ENCODE measurements at regions not wholly inside any gene's neighbourhood (a gene's known extent, or its start where the extent isn't known, plus 50 kb on each side); places are given as distances from the start of the nearest gene placed in this dataset.

DNA sequence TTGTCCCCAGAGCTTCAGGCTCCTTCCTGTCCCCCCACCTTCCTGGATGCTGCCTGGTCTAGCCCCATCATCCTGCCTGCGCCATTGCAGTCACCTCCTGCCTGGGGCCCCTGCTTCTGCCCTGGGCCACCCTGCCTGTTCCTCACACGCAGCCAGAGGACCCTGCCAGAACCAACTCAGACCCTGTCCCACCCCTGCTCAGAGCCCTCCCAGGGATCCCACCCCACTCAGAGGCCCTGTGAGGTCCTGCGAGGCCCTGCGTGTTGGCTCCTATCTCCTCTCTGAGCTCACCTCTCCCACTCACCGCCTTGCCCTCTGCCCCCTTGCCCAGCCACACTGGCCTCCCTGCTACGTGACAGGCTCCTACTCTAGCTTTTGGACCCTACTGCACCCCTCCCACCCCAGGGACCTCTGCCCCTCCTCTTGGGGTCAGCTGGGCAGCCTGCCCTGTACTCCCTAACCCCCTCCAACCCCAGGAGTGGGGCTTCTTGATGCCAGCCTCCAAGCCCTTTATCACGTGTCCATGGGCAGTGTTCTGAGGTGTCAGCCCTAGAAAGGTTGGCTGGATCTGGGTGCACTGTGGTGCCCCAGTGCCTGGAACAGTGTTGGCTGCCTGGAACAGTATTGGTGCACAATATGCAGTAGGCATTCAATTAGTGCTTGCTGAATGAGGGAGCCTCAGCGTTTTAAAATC, 68.3 kb downstream of the CEBPB start:
- Histone ChIP-seq H3K9ac (ENCODE audit: low read depth, low read length, poor library complexity) (no peak overlapping the region), H3K4me3 (ENCODE audit: low read length in 2 of 2) (no peak overlapping the region), H3K27ac (replicated peaks; ENCODE audit: low read length) (no peak overlapping the region), H2BK5ac (ENCODE audit: low read length) (no peak overlapping the region), H3K23ac (ENCODE audit: low read depth, low read length, poor library complexity) (no peak overlapping the region), H3K18ac (ENCODE audit: low read length) (peak overlapping the region; percentile 79), H3K36me3 (replicated peaks in 1 of 2; ENCODE audit: control insufficient read depth in 2 of 2, insufficient read depth in 2 of 2, low read length in 2 of 2) (no peaks in the 10 kb centered on the region), H2AFZ (ENCODE audit: low read length) (no peak overlapping the region), H4K91ac (ENCODE audit: low read depth, low read length, poor library complexity) (no peak overlapping the region), H3K4me2 (ENCODE audit: insufficient read depth, low read length, poor library complexity, severe bottlenecking) (no peak overlapping the region), H2BK120ac (ENCODE audit: low read depth, low read length) (no peak overlapping the region), H3K14ac (ENCODE audit: low read length) (no peak overlapping the region), H3K4ac (ENCODE audit: low read length) (no peak overlapping the region), H3K79me1 (ENCODE audit: low read depth, low read length) (no peaks in the 10 kb centered on the region), H2AK5ac (ENCODE audit: low read depth, low read length) (peak overlapping the region; percentile 66), H3K27me3 (ENCODE audit: control insufficient read depth in 3 of 3, insufficient read depth in 3 of 3, low read depth in 1 of 3, low read length in 3 of 3) (peaks cover 0 to 3% (median 0%) of the 10 kb centered on the region in 3 experiments), H3K9me3 (replicated peaks in 1 of 2; ENCODE audit: control insufficient read depth in 2 of 2, insufficient read depth in 1 of 2, low read depth in 1 of 2, low read length in 2 of 2) (no peaks in the 10 kb centered on the region), H2BK15ac (ENCODE audit: low read length) (peak overlapping the region; percentile 61), H3K4me1 (ENCODE audit: control insufficient read depth in 2 of 2, insufficient read depth in 1 of 2, low read depth in 1 of 2, low read length in 2 of 2) (no peaks in the 10 kb centered on the region), H2BK12ac (ENCODE audit: low read length) (no peak overlapping the region), H4K8ac (ENCODE audit: low read depth, low read length) (no peak overlapping the region)
- no peak for DNase-seq (ENCODE audit: low spot score)
- WGBS, 2 donors (ENCODE audit: extremely low coverage in 2 of 2, insufficient read length in 2 of 2, insufficient replicate concordance in 1 of 2): no CpG with 5 or more reads among the region's 8 CpGs

DNA sequence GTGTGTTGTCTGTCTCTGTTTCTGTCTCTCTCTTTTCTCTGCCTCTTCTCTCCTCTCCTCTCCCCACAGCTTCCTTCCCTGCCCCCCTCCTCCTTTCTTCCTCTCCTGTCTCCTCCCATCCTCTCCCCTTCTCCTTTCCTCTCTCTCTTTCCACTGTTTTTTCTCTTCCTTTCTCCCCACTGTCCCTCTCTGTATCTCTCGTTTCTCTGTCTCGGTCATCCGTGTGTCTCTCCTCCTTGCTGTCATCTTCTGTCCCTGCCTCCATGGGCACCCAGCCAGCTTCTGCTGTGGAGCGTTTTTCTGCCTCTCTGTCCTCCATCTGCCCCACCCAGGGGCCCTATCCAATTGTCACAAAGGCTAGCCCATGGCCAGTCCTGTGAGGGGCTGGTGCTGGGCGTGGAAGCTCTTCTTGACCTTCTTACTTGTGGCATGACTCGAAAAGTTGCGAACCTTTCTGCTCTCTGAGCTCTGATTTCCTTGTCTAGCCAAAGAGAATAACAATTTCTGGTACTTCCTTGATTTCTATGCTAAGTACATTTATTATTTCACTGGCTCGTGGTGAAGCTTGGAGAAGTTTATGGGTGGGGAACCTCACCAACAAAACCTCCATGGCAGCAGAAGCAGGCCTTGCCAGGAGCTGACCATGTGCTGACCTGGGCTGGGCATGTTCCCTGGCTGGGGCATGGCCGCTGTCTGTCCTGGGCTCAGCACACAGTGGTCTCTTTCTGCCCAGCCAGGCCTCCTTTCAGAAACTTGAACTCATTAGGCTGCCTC, 69.3 kb downstream of the CEBPB start:
- H4K91ac ChIP-seq (ENCODE audit: low read depth, low read length, poor library complexity): no peak overlapping the region

DNA sequence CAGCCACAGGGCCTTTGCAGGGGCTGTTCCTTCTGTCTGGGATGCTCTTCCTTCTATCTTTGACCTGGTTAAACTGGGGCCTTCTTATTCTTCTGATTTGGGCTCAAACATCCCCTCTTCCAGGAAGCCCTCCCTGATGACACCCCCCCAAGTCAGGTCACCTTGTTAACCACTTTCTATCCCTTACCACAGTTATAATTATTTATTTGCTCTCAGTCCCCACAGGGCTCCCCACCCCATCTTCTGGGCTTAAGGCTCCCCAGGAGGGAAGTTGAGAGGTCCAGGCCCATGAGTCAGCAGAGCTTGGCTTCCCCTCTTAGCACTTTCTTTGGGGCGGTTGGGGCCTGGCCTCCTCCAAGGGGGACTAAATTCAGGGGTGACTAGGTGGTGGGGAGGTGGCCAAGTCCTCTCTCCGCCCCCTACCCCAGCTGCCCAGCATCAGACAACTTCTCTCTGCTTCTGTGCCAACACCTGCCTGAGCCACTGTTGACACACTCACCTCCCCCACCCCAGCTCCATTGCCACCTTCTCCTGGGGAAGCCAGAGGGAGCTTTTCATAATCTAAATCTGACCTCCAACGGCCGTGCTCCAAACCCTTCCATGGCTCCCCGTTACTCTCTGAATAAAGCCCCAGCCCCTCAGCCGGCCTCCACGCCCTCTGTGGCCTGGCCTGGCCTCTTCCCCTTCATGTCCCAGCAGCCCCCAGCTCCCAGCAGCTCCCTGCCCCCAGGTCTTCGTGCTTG, 70.0 kb downstream of the CEBPB start:
- no peak overlapping the region for H2AFZ ChIP-seq (ENCODE audit: low read length)
- no peaks in the 10 kb centered on the region for H3K36me3 ChIP-seq (replicated peaks in 1 of 2; ENCODE audit: control insufficient read depth in 2 of 2, insufficient read depth in 2 of 2, low read length in 2 of 2)
- H2BK12ac ChIP-seq (ENCODE audit: low read length): no peak overlapping the region
- H4K91ac ChIP-seq (ENCODE audit: low read depth, low read length, poor library complexity): no peak overlapping the region
- H4K8ac ChIP-seq (ENCODE audit: low read depth, low read length): no peak overlapping the region
- no peak for DNase-seq (ENCODE audit: low spot score)
- no peak overlapping the region for H3K9ac ChIP-seq (ENCODE audit: low read depth, low read length, poor library complexity)
- H3K79me1 ChIP-seq (ENCODE audit: low read depth, low read length): no peaks in the 10 kb centered on the region
- no peak overlapping the region for H3K4ac ChIP-seq (ENCODE audit: low read length)
- H3K18ac ChIP-seq (ENCODE audit: low read length): no peak overlapping the region
- peak overlapping the region; percentile 55 for H2BK15ac ChIP-seq (ENCODE audit: low read length)
- no peak overlapping the region for H3K14ac ChIP-seq (ENCODE audit: low read length)
- no peak overlapping the region for H3K27ac ChIP-seq (replicated peaks; ENCODE audit: low read length)
- H3K23ac ChIP-seq (ENCODE audit: low read depth, low read length, poor library complexity): no peak overlapping the region
- no peak overlapping the region for H3K4me3 ChIP-seq (ENCODE audit: low read length in 2 of 2)
- H3K4me1 ChIP-seq (ENCODE audit: control insufficient read depth in 2 of 2, insufficient read depth in 1 of 2, low read depth in 1 of 2, low read length in 2 of 2): no peaks in the 10 kb centered on the region
- no peak overlapping the region for H2BK5ac ChIP-seq (ENCODE audit: low read length)
- no CpG with 5 or more reads among the region's 8 CpGs for whole genome bisulfite sequencing, 2 donors (ENCODE audit: extremely low coverage in 2 of 2, insufficient read length in 2 of 2, insufficient replicate concordance in 1 of 2)
- no peak overlapping the region for H3K4me2 ChIP-seq (ENCODE audit: insufficient read depth, low read length, poor library complexity, severe bottlenecking)
- H2BK120ac ChIP-seq (ENCODE audit: low read depth, low read length): no peak overlapping the region
- H3K27me3 ChIP-seq (ENCODE audit: control insufficient read depth in 3 of 3, insufficient read depth in 3 of 3, low read depth in 1 of 3, low read length in 3 of 3): peaks cover 0 to 3% (median 0%) of the 10 kb centered on the region in 3 experiments
- H3K9me3 ChIP-seq (replicated peaks in 1 of 2; ENCODE audit: control insufficient read depth in 2 of 2, insufficient read depth in 1 of 2, low read depth in 1 of 2, low read length in 2 of 2): no peaks in the 10 kb centered on the region
- no peak overlapping the region for H2AK5ac ChIP-seq (ENCODE audit: low read depth, low read length)

More for the DNA sequence above, 69.3 kb downstream of the CEBPB start:
- Histone ChIP-seq H2BK15ac (ENCODE audit: low read length) (no peak overlapping the region), H3K9ac (ENCODE audit: low read depth, low read length, poor library complexity) (no peak overlapping the region), H2BK120ac (ENCODE audit: low read depth, low read length) (no peak overlapping the region), H3K27ac (replicated peaks; ENCODE audit: low read length) (no peak overlapping the region), H2AK5ac (ENCODE audit: low read depth, low read length) (no peak overlapping the region), H3K4me1 (ENCODE audit: control insufficient read depth in 2 of 2, insufficient read depth in 1 of 2, low read depth in 1 of 2, low read length in 2 of 2) (no peaks in the 10 kb centered on the region), H2AFZ (ENCODE audit: low read length) (no peak overlapping the region), H3K14ac (ENCODE audit: low read length) (no peak overlapping the region), H3K4me2 (ENCODE audit: insufficient read depth, low read length, poor library complexity, severe bottlenecking) (no peak overlapping the region), H2BK5ac (ENCODE audit: low read length) (no peak overlapping the region), H3K9me3 (replicated peaks in 1 of 2; ENCODE audit: control insufficient read depth in 2 of 2, insufficient read depth in 1 of 2, low read depth in 1 of 2, low read length in 2 of 2) (no peaks in the 10 kb centered on the region), H3K23ac (ENCODE audit: low read depth, low read length, poor library complexity) (no peak overlapping the region), H3K27me3 (ENCODE audit: control insufficient read depth in 3 of 3, insufficient read depth in 3 of 3, low read depth in 1 of 3, low read length in 3 of 3) (peaks cover 0 to 3% (median 0%) of the 10 kb centered on the region in 3 experiments), H3K36me3 (replicated peaks in 1 of 2; ENCODE audit: control insufficient read depth in 2 of 2, insufficient read depth in 2 of 2, low read length in 2 of 2) (no peaks in the 10 kb centered on the region), H3K4ac (ENCODE audit: low read length) (no peak overlapping the region), H3K18ac (ENCODE audit: low read length) (no peak overlapping the region), H3K4me3 (ENCODE audit: low read length in 2 of 2) (no peak overlapping the region), H2BK12ac (ENCODE audit: low read length) (no peak overlapping the region), H4K8ac (ENCODE audit: low read depth, low read length) (no peak overlapping the region), H3K79me1 (ENCODE audit: low read depth, low read length) (no peaks in the 10 kb centered on the region)
- DNase-seq (ENCODE audit: low spot score): no peak
- WGBS, 2 donors (ENCODE audit: extremely low coverage in 2 of 2, insufficient read length in 2 of 2, insufficient replicate concordance in 1 of 2): no CpG with 5 or more reads among the region's 9 CpGs

Data from neuronal stem cell (in vitro differentiated cells).